GM12865 (cell line): ENCODE measurements at regions not wholly inside any gene's neighbourhood (a gene's known extent, or its start where the extent isn't known, plus 50 kb on each side); places are given as distances from the start of the nearest gene placed in this dataset.

Source experiments
- DNase-seq: peaks from one replicate; pipeline ENCODE4 v3.0.0; 2010; ENCODE audit warnings: low read depth
- H3K4me3 ChIP-seq: 2 replicates; pipeline ENCODE4 v1.5.1; 2011; ENCODE audit warnings: mild to moderate bottlenecking, low read depth, low read length, control low read depth
- TF ChIP-seq, protein P1 (sequence below): IDR thresholded peaks from 2 replicates; pipeline ENCODE4 v1.5.1; 2011; ENCODE audit warnings: low read length, control low read depth, low read depth, inconsistent platforms; ENCODE audit not compliant: insufficient read depth; ENCODE audit errors: missing control alignments

DNA sequence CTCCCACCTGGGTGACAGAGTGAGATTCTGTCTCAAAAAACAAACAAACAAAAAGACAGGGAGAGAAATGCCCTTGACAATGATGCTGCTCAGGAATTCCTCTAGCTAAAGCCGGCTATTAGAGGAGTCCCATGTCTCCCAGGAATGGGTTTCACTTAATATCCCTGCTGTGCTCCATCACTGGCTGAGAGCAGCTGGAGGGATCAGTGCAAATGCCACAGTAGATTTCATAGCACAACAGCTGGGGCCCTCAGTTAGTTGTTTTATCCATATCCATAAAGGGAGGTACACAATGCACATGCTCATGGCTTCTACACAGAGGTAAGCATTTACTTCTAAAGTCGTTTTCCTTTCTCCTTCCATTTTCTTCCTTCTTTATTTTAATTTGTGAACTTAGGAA, 742.0 kb upstream of the POU3F2 start:
- H3K4me3 ChIP-seq, result no peak overlapping the region
- TF ChIP-seq, protein P1, sequence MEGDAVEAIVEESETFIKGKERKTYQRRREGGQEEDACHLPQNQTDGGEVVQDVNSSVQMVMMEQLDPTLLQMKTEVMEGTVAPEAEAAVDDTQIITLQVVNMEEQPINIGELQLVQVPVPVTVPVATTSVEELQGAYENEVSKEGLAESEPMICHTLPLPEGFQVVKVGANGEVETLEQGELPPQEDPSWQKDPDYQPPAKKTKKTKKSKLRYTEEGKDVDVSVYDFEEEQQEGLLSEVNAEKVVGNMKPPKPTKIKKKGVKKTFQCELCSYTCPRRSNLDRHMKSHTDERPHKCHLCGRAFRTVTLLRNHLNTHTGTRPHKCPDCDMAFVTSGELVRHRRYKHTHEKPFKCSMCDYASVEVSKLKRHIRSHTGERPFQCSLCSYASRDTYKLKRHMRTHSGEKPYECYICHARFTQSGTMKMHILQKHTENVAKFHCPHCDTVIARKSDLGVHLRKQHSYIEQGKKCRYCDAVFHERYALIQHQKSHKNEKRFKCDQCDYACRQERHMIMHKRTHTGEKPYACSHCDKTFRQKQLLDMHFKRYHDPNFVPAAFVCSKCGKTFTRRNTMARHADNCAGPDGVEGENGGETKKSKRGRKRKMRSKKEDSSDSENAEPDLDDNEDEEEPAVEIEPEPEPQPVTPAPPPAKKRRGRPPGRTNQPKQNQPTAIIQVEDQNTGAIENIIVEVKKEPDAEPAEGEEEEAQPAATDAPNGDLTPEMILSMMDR, result no peak
- no peak for DNase-seq

DNA sequence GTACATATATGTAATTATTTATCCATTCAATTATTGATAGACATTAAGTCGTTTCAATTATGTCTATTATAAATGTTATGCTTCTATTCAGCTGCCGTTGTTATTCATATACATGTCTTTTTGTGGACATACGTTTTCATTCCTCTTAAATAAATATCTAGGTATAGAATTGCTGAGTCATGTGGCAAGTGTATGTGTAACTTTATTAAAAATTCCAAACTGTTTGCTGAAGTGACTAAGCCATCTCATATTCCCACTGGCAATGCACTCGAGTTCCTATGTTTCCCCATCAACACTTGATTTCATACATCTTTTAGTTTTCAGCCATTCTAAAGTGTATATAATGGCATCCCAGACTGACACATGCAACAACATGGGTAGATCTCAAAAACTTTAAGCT, 739.7 kb upstream of the POU3F2 start:
- DNase-seq, result no peak
- no peak overlapping the region for H3K4me3 ChIP-seq
- TF ChIP-seq, protein P1, result no peak

DNA sequence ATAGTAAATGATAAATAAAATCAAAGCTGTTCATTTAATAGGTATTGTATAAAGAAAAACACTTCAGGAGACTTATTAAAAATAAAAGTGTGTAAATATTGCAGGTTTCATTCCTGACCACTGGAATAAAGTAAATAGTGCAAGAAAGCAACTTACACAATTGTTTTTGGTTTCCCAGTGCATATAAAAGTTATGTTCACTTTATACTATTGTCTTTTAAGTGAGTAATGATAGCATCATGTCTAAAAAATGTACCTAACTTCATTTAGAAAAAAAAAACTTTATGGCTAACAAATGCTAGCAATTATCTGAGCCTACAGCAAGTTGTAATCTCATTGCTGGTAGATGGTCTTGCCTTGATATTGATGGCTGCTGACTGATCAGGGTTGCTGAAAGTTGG, 726.6 kb upstream of the POU3F2 start:
- DNase-seq, result no peak
- TF ChIP-seq, protein P1, result no peak
- no peak overlapping the region for H3K4me3 ChIP-seq

DNA sequence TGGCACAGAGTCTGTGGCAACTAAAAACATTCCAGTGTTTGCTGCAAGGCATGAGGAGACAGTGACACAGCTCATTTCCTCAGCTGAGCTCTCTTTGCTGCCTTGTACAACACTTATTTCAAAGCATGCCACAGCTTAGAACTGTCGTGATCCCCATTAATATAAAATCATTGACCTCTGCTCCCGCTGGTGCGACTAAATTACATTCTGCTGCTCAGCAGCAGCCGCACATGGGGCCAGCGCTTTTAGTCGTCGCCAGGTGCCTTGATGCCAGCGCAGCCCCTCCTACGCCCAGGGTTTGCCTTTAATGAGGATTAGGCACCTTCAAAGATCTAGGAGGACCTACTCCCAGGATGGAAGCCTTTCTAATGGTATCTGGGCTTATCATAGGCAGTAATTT, 717.9 kb upstream of the POU3F2 start:
- TF ChIP-seq, protein P1, result no peak
- no peak overlapping the region for H3K4me3 ChIP-seq
- DNase-seq, result no peak

DNA sequence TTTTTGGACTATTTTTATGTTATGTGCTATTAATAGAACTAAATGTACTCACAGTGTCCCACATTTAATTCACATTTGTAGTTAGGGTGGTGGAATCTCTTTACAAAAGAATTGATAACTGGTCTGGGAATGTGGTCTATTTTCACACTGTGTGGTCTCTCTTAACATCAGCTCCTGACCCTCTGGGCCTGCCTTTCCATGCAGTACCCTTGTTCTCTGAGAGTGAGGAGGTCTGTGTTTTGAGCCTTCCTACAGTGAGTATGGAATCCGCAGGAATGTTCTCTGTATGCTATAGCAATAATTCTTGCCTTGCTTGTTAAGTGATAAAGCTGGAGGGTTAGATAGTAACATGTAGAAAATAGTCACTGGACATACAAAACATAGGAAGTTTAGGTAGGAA, 717.3 kb upstream of the POU3F2 start:
- TF ChIP-seq, protein P1, result no peak
- H3K4me3 ChIP-seq, result no peak overlapping the region
- DNase-seq, result no peak

DNA sequence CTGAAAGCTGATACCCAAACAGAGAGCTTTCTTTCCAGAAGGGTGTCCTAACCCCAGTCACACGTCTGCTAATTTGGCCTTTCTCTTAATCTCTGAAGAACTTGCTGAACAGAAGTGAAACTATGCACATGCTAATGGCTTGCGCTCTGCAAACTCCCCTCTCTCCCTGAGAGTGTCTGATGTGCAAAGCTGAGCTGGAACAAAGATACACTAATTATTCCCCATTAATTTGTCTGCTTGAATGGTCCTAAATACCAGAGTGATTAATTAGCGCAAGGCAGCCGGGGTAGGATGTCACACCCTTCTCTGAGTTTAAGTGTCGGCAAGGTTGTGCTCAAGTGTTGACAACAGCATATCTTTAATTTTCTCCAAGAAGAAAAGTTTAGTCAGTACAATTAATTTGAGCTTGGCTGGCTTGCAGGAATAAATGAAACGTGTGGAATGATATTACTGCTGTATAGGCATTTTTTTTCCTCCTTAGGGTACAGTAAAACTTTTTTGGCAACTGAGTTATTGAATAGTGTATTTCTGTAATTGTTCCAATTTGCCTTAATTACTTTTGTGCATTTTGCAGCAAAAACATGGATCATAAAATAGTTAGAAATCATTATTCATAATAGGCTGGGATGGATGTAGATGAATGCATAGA, 715.9 kb upstream of the POU3F2 start:
- no peak for DNase-seq
- TF ChIP-seq, protein P1, result no peak
- no peak overlapping the region for H3K4me3 ChIP-seq

DNA sequence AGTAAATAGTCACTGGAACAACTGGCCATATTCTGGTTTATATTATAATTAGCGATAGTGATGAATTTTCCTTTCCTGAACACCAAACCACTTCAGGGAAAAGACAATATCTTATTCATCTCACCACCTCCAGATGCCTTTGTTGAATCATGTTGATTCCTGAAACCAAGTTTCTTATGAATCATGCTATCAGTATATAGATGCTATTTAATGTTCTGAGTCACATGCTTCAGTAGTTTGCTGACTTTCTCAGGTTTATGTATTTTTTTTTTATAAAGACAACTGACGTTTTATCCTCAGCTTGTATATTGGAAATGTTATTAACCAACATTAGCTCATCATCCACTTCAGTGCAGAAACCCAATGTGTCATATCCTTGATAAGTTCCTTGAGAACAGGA, 710.2 kb upstream of the POU3F2 start:
- no peak overlapping the region for H3K4me3 ChIP-seq
- no peak for DNase-seq
- TF ChIP-seq, protein P1, result no peak
